HepG2 (cell line): ENCODE measurements at regions not wholly inside any gene's neighbourhood (a gene's known extent, or its start where the extent isn't known, plus 50 kb on each side); places are given as distances from the start of the nearest gene placed in this dataset.

Experiments
- ATAC-seq: fragments of 200-7000 bp; cut with Tn5 transposase; 3 replicates; pipeline ENCODE4 v1.9.1; 2020; ENCODE audit warnings: mild to moderate bottlenecking, moderate library complexity
- BruUV-seq: library from RNA; stranded (reverse); fragments of 400-500 nt; replicated peaks from 2 replicates; lab custom pipeline; 2021; lab: Mats Ljungman, UMichigan
- CTCF ChIA-PET: fragments of 300-600 bp; formaldehyde crosslinking; extraction: SDS; loops from one replicate; lab custom pipeline; 2021; ENCODE audit warnings: low total read pairs, inconsistent platforms, low intra/inter-chr PET ratio; lab: Yijun Ruan, JAX
- POLR2A ChIA-PET: fragments of 350-600 bp; sonication (Branson Sonifier 250); formaldehyde crosslinking; loops from one replicate; lab custom pipeline; 2020; ENCODE audit warnings: antibody characterized with exemption, inconsistent platforms; lab: Yijun Ruan, JAX
- DNase-seq: peaks from one replicate; pipeline ENCODE4 v3.0.0-alpha.2; 2015; ENCODE audit warnings: low spot score
- FAIRE-seq: peaks from 3 replicates; lab custom pipeline; 2011; peaks lifted over from hg19 to GRCh38; lab: Jason Lieb, UNC
- H2AFZ ChIP-seq: one replicate; pipeline ENCODE4 v1.6.1; 2011; ENCODE audit warnings: low read length, inconsistent platforms
- H3K27ac ChIP-seq: fragments of 300-600 bp; 3 replicates; pipeline ENCODE4 v1.8.0; 2011; ENCODE audit warnings: mixed run types, mild to moderate bottlenecking, mixed read lengths, low read length, inconsistent platforms; ENCODE audit not compliant: insufficient read depth; ENCODE audit errors: extremely low read length
- H3K27me3 ChIP-seq, 2 experiments: fragments of 200-600 bp in 1 of 2; 2 replicates in 1 of 2; 3 replicates in 1 of 2; pipeline versions ENCODE4 v1.6.0 to v1.8.0; 2011; ENCODE audit warnings: low read length in 2 of 2, mild to moderate bottlenecking in 2 of 2, moderate library complexity in 2 of 2, inconsistent platforms in 1 of 2; ENCODE audit not compliant: insufficient read depth in 2 of 2, control insufficient read depth in 1 of 2
- H3K36me3 ChIP-seq, 2 experiments: fragments of 200-600 bp in 1 of 2; replicated peaks in 1 of 2; 2 replicates in 1 of 2; 3 replicates in 1 of 2; pipeline versions ENCODE4 v1.5.1 to v1.8.0; 2011; ENCODE audit warnings: low read length in 2 of 2, inconsistent platforms in 1 of 2; ENCODE audit not compliant: insufficient read depth in 2 of 2, control insufficient read depth in 1 of 2
- H3K4me1 ChIP-seq: 2 replicates; pipeline ENCODE4 v1.5.1; 2012; ENCODE audit warnings: low read length, inconsistent platforms; ENCODE audit not compliant: insufficient read depth
- H3K4me2 ChIP-seq: 2 replicates; pipeline ENCODE4 v1.6.0; 2011; ENCODE audit warnings: low read depth, low read length, inconsistent platforms
- H3K4me3 ChIP-seq, 3 experiments: fragments of 200-600 bp in 1 of 3; sonication (generic), shearing (Covaris generic) in 1 of 3; replicated peaks in 1 of 3; 2 replicates each; pipeline ENCODE4 v1.5.1; 2011 to 2016; ENCODE audit warnings: low read length in 3 of 3, inconsistent platforms in 2 of 3, low read depth in 2 of 3, mild to moderate bottlenecking in 2 of 3, control low read depth in 1 of 3, mixed read lengths in 1 of 3; ENCODE audit not compliant: insufficient read depth in 1 of 3
- H3K79me2 ChIP-seq: one replicate; pipeline ENCODE4 v1.6.1; 2011; ENCODE audit warnings: low read length, inconsistent platforms; ENCODE audit not compliant: insufficient read depth
- H3K9ac ChIP-seq: 2 replicates; pipeline ENCODE4 v1.6.0; 2011; ENCODE audit warnings: mild to moderate bottlenecking, low read depth, low read length, inconsistent platforms; ENCODE audit not compliant: insufficient read depth
- H3K9me3 ChIP-seq: 2 replicates; pipeline ENCODE4 v1.5.1; 2012; ENCODE audit warnings: mild to moderate bottlenecking, low read length
- H4K20me1 ChIP-seq: 2 replicates; pipeline ENCODE4 v1.6.0; 2011; ENCODE audit warnings: inconsistent platforms, mild to moderate bottlenecking, low read length, moderate library complexity; ENCODE audit not compliant: insufficient read depth
- AHDC1 ChIP-seq: sonication (generic); formaldehyde crosslinking; IDR thresholded peaks from 2 replicates; pipeline ENCODE4 v1.5.1; 2020; ENCODE audit warnings: mild to moderate bottlenecking, missing genetic modification reagents, borderline replicate concordance
- CAMTA2 ChIP-seq: sonication (generic); formaldehyde crosslinking; IDR thresholded peaks from 2 replicates; pipeline ENCODE4 v1.4.0; 2020; ENCODE audit warnings: mild to moderate bottlenecking, missing genetic modification reagents, borderline replicate concordance
- CSRNP2 ChIP-seq: sonication (generic); formaldehyde crosslinking; conservative IDR thresholded peaks from 2 replicates; pipeline ENCODE4 v1.8.0; 2022; ENCODE audit warnings: low read depth, missing genetic modification reagents
- HDAC1 ChIP-seq: sonication (generic); formaldehyde crosslinking; IDR thresholded peaks from 2 replicates; pipeline ENCODE4 v1.5.1; 2020; ENCODE audit warnings: mild to moderate bottlenecking, missing genetic modification reagents
- IRF2 ChIP-seq: IDR thresholded peaks from 2 replicates; pipeline ENCODE4 v1.6.1; 2018; ENCODE audit warnings: missing genetic modification reagents, missing compliant biosample characterization
- REPIN1 ChIP-seq: sonication (generic); formaldehyde crosslinking; IDR thresholded peaks from 2 replicates; pipeline ENCODE4 v1.8.0; 2022; ENCODE audit warnings: missing genetic modification reagents, low read depth, mild to moderate bottlenecking, borderline replicate concordance
- TGIF2 ChIP-seq: IDR thresholded peaks from 2 replicates; pipeline ENCODE4 v1.6.1; 2016; ENCODE audit warnings: control low read depth, missing compliant biosample characterization
- ZFX ChIP-seq: sonication (generic); formaldehyde crosslinking; IDR thresholded peaks from 2 replicates; pipeline ENCODE4 v1.4.0; 2020; ENCODE audit warnings: mild to moderate bottlenecking, low read depth, missing genetic modification reagents, moderate library complexity
- ZNF142 ChIP-seq: sonication (generic); formaldehyde crosslinking; IDR thresholded peaks from 2 replicates; pipeline ENCODE4 v1.4.0; 2020; ENCODE audit warnings: missing genetic modification reagents
- ZNF670 ChIP-seq: sonication (generic); formaldehyde crosslinking; IDR thresholded peaks from 2 replicates; pipeline ENCODE4 v1.8.0; 2022; ENCODE audit warnings: mild to moderate bottlenecking, missing genetic modification reagents, borderline replicate concordance
- ZSCAN22 ChIP-seq: sonication (generic); formaldehyde crosslinking; IDR thresholded peaks from 2 replicates; pipeline ENCODE4 v1.4.0; 2020; ENCODE audit warnings: mild to moderate bottlenecking, missing genetic modification reagents
- WGBS: methylation state at CpG from one replicate; pipeline ENCODE4 v1.1.6; 2017; ENCODE audit warnings: low lambda C conversion rate; 5-methylcytosine and 5-hydroxymethylcytosine counted together
- in situ Hi-C: cut with HindIII; loops from 2 replicates; pipeline ENCODE4 v1.10.0; 2017; ENCODE audit warnings: low pct_unique_long_range_greater_than_20kb; ENCODE audit not compliant: extremely low pct_ligation_motif_present
- intact Hi-C: fragments of 100-400 bp; cut with micrococcal nuclease; formaldehyde crosslinking; loops from one replicate; pipeline ENCODE4 v1.10.0; 2022; ENCODE audit not compliant: unreplicated experiment

GRCh38 chr1:96982118-96982517 is 260.5 kb downstream of the PTBP2 start (continued):
- no peak for TF ChIP-seq CSRNP2

GRCh38 chr1:96983866-96984265 is 262.3 kb downstream of the PTBP2 start:
- Histone ChIP-seq H3K27ac (no peak overlapping the region), H2AFZ (no peak overlapping the region), H3K4me1 (no peaks in the 10 kb centered on the region), H3K4me3 (no peak overlapping the region), H3K4me2 (no peak overlapping the region), H3K36me3 (no peaks in the 10 kb centered on the region), H3K27me3 (no peaks in the 10 kb centered on the region), H3K9me3 (no peaks in the 10 kb centered on the region), H3K9ac (no peak overlapping the region), H3K79me2 (no peaks in the 10 kb centered on the region), H4K20me1 (no peaks in the 10 kb centered on the region)
- FAIRE-seq (no peak), ATAC-seq (no peak), DNase-seq (no peak)
- CTCF ChIA-PET: no interaction called here
- in situ Hi-C loops (no loop called here), intact Hi-C loops (no loop called here)
- no TSS peak for BruUV-seq
- POLR2A ChIA-PET: no interaction called here
- 26% methylated on average over 8 of the region's 8 CpGs for WGBS
- no peak for TF ChIP-seq TGIF2 (CRISPR knock-in tag)
- no peak for TF ChIP-seq ZNF142 (CRISPR knock-in tag)
- TF ChIP-seq ZFX (CRISPR knock-in tag): no peak
- no peak for TF ChIP-seq AHDC1 (CRISPR knock-in tag)
- TF ChIP-seq ZNF670: no peak
- TF ChIP-seq REPIN1 (CRISPR knock-in tag): no peak
- no peak for TF ChIP-seq HDAC1 (CRISPR knock-in tag)
- no peak for TF ChIP-seq ZSCAN22 (CRISPR knock-in tag)
- no peak for TF ChIP-seq CAMTA2
- TF ChIP-seq IRF2 (CRISPR knock-in tag): no peak
